Dedifferentiated amniotic fluid mesenchymal stem cell (primary cell): ENCODE measurements at regions not wholly inside any gene's neighbourhood (a gene's known extent, or its start where the extent isn't known, plus 50 kb on each side); places are given as distances from the start of the nearest gene placed in this dataset.

Source experiments
- DNase-seq: peaks from one replicate; pipeline ENCODE4 v3.0.0-alpha.2; 2016; ENCODE audit errors: extremely low spot score

GRCh38 chr22:47656806-47657205 is 894.4 kb downstream of the TBC1D22A start:
- DNase-seq: no peak

- no peak for DNase-seq
These were observed 893.5 kb downstream of the TBC1D22A start for GRCh38 chr22:47655930-47656329.

- no peak for DNase-seq
These were observed 892.6 kb downstream of the TBC1D22A start for GRCh38 chr22:47654922-47655491.

- DNase-seq: no peak
These were observed 891.5 kb downstream of the TBC1D22A start for GRCh38 chr22:47653921-47654320.

GRCh38 chr22:47651216-47651987 is 889.0 kb downstream of the TBC1D22A start:
- DNase-seq: no peak

- DNase-seq: no peak
These were observed 885.3 kb downstream of the TBC1D22A start for GRCh38 chr22:47647720-47648119.

GRCh38 chr22:47647181-47647580 is 884.7 kb downstream of the TBC1D22A start:
- no peak for DNase-seq

- no peak for DNase-seq
These were observed 883.5 kb downstream of the TBC1D22A start for GRCh38 chr22:47645923-47646322.

GRCh38 chr22:47645450-47645914 is 883.0 kb downstream of the TBC1D22A start:
- DNase-seq: no peak

GRCh38 chr22:47634347-47634746 is 871.9 kb downstream of the TBC1D22A start:
- no peak for DNase-seq

GRCh38 chr22:47633111-47633510 is 870.7 kb downstream of the TBC1D22A start:
- DNase-seq: no peak

- DNase-seq: no peak
These were observed 870.3 kb downstream of the TBC1D22A start for GRCh38 chr22:47632701-47633100.

GRCh38 chr22:47631571-47632102 is 869.2 kb downstream of the TBC1D22A start:
- DNase-seq: no peak

GRCh38 chr22:47630741-47631534 is 868.5 kb downstream of the TBC1D22A start:
- no peak for DNase-seq

- DNase-seq: no peak
These were observed 867.6 kb downstream of the TBC1D22A start for GRCh38 chr22:47629791-47630655.

GRCh38 chr22:47629273-47629711 is 866.8 kb downstream of the TBC1D22A start:
- DNase-seq: no peak

GRCh38 chr22:47628477-47629272 is 866.2 kb downstream of the TBC1D22A start:
- no peak for DNase-seq

- DNase-seq: no peak
These were observed 865.3 kb downstream of the TBC1D22A start for GRCh38 chr22:47627556-47628253.

GRCh38 chr22:47626428-47627390 is 864.3 kb downstream of the TBC1D22A start:
- no peak for DNase-seq
